Body of pancreas (tissue), 4 donors: ENCODE measurements at regions not wholly inside any gene's neighbourhood (a gene's known extent, or its start where the extent isn't known, plus 50 kb on each side); places are given as distances from the start of the nearest gene placed in this dataset.

Source experiments
- POLR2A ChIP-seq, 3 donors: fragments of 450-650 bp; IDR thresholded peaks; one replicate each; pipeline ENCODE4 v1.6.1; 2016; ENCODE audit warnings: antibody characterized with exemption in 3 of 3, mild to moderate bottlenecking in 2 of 3
- TF ChIP-seq, protein P1 (sequence below), 7 experiments: fragments of 450-650 bp in 4 of 7; fragments of 200-600 bp in 3 of 7; sonication (generic) in 3 of 7; IDR thresholded peaks; one replicate each; pipeline ENCODE4 v1.5.1; 2016 to 2019; ENCODE audit warnings: antibody characterized with exemption in 7 of 7

GRCh38 chr2:16871411-16871810, 205.8 kb upstream of the CYRIA start:
- TF ChIP-seq, protein P1, sequence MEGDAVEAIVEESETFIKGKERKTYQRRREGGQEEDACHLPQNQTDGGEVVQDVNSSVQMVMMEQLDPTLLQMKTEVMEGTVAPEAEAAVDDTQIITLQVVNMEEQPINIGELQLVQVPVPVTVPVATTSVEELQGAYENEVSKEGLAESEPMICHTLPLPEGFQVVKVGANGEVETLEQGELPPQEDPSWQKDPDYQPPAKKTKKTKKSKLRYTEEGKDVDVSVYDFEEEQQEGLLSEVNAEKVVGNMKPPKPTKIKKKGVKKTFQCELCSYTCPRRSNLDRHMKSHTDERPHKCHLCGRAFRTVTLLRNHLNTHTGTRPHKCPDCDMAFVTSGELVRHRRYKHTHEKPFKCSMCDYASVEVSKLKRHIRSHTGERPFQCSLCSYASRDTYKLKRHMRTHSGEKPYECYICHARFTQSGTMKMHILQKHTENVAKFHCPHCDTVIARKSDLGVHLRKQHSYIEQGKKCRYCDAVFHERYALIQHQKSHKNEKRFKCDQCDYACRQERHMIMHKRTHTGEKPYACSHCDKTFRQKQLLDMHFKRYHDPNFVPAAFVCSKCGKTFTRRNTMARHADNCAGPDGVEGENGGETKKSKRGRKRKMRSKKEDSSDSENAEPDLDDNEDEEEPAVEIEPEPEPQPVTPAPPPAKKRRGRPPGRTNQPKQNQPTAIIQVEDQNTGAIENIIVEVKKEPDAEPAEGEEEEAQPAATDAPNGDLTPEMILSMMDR (IDR thresholded peaks at IDR 0.05) = no peak
- no peak for TF ChIP-seq POLR2A (IDR thresholded peaks at IDR 0.05)
